HG03135 (cell line): ENCODE measurements at regions not wholly inside any gene's neighbourhood (a gene's known extent, or its start where the extent isn't known, plus 50 kb on each side); places are given as distances from the start of the nearest gene placed in this dataset.
"Not testable (repeated sequence)": the region's sequence is repeated elsewhere in the genome, so short reads cannot be mapped to it uniquely, and the experiment has no call there.

Experiments used
- ATAC-seq: cut with Tn5 transposase; IDR thresholded peaks from one replicate; pipeline ENCODE4 v1.9.1; 2021; ENCODE audit warnings: mild to moderate bottlenecking, moderate library complexity; ENCODE audit not compliant: unreplicated experiment

DNA sequence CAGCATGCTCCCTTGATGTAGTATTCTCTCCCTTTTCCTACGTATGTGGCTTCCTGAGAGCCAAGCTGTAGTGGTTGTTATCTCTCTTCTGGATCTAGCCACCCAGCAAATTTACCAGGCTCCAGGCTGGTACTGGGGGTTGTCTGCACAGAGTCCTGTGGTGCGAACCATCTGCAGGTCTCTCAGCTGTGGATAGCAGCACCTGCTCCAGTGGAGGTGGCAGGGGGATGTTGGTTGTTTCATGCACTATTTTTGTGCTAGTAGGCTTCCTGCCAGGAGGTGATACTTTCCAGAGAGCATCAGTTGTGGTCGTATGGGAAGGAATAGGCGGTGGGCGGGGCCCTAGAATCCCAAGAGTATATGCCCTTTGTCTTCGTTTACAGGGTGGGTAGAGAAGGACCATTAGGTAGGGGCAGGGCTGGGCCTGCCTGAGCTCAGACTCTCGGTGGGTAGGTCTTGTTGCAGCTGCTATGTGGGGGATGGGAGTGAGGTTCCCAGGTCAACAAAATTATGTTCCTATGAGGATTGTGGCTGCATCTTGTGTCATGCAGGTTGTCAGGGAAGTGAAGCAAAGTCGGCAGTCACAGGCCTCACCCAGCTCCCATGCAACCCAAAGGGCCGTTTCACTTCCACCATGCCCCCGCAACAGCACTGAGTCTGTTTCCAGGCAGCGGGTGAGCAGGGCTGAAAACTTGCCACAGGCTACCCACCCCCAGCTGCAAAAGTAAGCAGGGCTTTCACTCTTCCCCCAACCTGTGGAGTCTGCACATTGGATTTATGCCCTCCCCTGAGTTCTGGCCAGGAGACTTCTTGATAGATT, 1139.5 kb downstream of the BCL11A start:
- no peak for ATAC-seq

DNA sequence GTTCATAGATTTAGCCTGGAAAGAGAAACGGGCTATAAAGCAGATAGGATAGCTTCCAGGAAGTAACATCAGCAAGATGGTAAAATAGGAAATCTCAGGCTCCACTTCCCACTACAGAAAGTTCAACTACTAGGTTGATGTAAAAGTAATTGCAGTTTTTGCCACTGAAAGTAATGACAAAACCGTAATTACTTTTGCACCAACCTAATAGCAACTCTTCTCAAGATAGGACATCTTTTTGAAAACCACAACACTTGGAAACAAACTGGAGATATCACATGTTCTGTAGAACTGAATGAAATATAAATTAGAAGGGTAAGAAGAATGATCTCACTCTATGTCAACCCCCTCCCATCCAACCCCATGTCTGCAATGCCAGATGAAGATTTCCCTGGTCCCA, 1154.3 kb downstream of the BCL11A start:
- no peak for ATAC-seq

DNA sequence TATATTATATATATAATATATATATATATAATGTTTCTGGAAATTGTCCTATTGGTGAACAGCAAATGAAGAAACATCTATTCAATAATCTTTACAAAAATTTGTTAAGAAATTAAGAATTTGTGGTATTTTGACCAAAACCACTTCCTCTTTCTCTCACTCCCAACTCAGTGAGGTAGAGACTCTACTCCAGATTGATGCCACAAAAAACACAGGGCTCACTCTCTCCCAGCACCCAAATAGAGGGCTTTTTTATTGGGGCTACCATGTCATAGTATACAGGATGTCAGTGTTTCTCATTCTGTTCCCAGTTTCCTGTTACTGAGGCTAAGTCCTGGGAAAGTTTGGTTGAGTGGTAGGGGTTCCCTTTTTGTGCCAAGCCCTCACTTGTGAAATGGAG, 1155.4 kb downstream of the BCL11A start:
- ATAC-seq = no peak

DNA sequence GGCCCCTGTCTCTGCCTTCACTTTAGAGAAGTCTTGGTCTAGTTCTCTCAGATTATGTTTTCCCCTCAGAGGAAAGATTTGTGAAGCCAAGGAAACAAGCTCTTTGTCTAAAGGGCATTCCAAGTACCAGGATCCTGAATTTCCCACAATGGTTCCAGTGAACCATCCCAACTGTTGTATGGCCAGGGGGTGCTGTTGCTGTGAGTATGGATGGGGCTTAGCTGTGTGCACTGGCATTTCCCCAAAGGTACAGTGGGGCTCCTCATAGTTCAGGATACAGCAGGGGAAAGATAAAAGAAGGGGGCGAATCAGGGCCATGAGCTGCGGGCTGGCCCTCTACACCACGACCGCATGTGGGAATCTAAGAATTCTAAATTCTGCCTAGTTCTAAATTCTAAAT, 1154.0 kb upstream of the FANCL start:
- no peak for ATAC-seq

DNA sequence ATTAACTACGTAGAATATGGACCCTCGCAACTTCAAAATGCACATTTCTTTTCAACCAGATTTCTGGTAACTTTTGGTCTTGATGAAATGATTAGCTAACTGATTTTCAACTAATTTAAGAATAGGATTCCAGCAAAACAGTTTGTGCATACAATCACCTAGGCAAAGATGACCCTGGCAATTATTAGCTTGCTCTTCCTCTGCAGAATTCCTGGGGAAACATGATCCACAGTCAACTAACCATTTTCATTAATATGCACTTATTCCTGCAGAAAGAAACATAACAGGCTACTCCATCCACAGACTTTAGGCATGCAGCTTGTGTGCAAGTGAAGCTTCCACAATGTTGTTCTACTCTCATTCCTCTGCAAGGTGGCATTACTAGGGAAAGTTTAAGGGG, 1150.8 kb upstream of the FANCL start:
- no peak for ATAC-seq

DNA sequence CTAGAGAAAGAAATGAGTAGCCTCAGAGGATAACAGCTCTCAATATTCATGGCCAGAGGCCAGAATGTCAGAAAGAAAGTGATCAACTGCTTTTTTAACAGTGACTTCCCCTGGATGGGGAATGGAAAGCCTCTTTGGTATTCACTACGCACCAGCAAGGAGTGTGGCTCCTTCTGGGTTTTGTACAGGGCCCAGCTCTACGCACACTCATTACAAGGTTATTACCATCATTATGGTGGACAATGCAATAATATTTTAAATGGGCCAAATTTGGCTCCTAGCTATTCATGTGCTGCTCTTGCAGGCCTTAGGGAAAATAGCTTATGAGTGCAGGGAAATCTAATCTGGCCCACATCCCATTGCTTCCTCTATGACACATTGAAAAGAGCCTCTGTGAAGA, 1149.5 kb upstream of the FANCL start:
- ATAC-seq = no peak

DNA sequence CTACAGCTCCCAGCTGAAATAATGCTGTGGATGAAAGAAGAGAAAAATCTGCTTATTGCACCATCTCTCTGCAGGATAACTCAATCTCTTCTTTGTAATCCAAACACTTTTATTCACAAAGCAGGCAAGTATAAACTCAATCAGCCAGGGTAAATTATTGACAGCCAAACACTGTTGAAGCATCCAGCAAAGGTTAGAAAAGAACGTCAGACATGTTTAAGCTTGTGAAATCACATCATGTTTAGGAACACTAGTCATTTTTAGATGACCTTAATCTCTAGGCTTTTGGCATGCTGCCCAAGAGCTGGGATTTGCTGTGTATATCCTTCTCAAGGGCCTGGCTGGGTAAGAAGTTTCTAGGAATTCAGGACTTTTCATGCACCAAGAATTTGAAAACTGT, 1148.1 kb upstream of the FANCL start:
- no peak for ATAC-seq

DNA sequence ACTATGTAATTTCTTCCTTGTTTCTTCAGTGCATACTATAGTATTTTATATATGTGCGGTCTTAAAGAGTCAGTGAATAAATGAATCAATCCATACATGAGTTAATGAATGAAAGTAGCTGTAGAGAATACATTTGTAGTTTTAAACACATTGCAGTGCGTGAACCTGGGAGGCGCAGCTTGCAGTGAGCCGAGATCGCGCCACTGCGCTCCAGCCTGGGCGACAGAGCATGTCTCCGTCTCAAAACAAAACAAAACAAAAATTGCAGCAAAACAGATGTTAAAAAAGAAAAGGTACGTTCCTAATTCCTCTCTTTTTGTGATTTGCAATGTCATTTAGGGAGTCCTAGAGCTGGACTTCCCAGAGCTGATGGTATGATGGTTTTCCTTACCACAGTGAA, 1144.8 kb upstream of the FANCL start:
- ATAC-seq = no peak

DNA sequence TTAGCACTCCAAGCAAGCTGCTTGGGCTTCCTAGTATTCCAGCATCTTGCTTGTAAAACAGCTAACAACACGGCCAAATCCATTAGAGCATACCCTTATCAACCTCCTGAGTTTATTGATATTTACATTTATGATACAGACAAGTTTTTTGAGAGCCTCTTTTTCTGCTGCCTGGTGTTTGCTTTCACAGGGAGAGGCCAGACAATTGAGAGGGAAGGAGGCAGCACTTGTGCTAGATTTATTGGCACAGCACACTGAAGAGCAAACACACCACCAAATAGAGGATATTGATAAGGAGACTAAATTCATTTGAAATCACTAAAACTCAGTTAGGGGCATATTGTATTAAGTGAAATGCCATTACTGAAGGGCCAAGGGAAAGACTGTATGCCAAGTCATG, 1142.3 kb upstream of the FANCL start:
- no peak for ATAC-seq

DNA sequence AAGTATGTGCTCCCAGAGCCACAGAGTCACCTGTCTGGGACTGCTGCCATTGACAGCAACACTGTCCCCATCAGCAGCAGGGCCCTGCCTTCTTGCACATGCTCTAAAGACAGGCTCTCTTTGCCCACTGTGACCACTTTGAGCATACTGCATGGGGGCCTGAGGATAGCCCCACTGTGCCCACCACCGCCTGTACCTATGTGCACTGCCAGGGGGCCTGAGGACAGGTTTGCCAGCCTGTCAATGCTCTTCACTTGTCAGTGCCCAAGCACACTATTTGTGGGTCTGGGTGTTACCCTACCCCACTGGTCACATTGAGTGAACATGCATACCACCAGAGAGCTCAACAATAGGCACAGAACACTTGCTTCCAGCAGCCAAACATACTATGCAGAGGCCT, 1137.0 kb upstream of the FANCL start:
- ATAC-seq = no peak

DNA sequence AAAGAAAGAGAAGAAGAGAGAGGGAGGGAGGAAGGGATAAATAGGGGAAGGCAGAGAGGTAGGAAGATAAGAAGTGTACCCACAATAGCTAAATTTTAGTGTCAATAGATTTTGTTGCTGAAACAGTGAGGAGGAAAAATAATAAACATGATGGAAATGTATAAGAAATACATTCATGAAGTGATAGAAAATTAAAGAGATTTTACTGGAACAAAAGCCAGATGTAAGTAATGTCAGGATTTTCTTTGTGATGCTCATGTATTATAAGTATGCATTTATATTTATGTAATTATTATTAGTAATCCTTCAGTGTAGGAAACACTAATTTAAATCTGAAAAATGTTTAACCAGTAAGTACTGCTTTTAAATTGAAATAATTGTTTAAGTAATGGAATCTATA, 1125.2 kb upstream of the FANCL start:
- no peak for ATAC-seq

DNA sequence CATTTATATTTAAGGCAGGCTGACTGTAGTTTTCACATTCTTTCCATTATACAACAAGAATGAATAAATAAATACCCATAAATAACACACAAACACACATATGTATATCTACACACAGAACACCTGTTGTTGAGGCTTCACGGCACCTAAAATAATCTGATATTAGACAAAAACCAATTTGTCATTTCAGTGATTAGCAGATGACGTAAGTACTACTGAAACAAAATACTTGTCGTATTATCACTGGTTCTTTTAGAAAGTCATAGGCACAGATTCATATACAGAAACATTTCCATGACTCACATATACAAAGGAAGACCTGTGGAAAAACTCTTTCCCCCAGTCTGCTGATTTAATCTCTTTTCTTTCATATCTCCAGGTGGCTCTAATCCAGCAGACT, 1113.4 kb upstream of the FANCL start:
- no peak for ATAC-seq

DNA sequence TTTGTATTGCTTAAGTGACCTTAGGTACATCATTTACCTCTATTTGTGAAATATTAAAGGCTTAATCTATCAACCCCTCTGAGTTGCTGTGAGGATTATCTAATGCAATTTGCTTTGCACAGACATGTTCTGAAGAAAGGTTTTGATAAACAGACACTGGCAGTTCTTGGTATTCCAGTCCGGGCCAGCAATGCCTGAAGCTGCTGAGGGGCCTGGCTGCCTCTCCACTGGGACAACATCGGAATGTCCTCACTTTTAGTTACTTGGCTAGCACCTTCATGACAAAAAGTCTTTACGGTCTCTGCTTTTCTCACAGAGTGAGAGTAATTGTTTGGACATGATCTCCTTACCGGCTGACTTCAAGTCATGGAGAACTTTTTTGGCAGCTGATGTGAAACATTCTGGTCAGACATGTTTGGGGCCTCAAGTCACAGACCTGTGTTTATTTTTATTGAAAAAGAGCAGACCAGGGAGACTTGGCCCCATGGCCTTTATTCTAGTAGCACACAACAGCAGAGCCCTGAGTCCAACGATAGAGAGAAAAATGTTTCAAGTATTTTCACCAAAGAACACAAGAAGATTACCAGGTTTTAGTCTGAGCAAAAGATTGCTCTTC, 1112.3 kb upstream of the FANCL start:
- ATAC-seq = no peak

DNA sequence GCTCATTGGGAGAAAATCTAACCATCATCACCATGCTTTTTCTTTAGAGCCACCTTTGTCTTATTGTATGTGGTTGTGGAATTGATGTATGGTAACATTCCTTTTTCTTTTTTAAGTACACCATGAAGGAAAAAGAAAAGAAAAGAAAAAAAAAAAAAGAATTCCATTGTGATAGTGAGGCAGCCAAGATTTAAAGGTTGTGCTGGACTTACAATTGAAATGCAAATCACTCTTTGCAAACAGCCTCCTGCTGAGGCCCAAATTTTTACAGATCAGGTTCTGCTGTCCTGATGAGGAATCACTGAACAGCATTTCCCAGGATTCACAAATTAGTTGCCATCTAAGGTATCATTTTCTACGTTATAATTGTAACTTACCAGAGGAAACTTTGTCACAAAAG, 1101.0 kb upstream of the FANCL start:
- no peak for ATAC-seq

DNA sequence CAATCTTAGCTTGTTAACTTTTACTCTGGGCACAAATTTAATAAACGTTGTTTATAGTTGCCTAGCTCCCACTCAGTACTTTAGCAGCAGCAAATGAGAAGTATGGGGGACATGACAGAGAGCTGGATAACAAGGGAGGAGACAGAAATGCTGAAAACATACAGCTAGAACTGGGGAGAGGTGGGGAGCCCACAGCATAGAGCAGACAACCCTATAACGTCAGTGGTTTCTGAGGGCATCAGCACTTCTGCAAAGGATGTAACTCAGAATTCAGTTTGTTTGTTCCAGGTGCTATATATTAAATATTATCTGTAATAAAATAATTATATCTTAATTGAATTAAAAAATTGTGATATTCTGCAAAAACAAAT, 1098.7 kb upstream of the FANCL start:
- no peak for ATAC-seq

DNA sequence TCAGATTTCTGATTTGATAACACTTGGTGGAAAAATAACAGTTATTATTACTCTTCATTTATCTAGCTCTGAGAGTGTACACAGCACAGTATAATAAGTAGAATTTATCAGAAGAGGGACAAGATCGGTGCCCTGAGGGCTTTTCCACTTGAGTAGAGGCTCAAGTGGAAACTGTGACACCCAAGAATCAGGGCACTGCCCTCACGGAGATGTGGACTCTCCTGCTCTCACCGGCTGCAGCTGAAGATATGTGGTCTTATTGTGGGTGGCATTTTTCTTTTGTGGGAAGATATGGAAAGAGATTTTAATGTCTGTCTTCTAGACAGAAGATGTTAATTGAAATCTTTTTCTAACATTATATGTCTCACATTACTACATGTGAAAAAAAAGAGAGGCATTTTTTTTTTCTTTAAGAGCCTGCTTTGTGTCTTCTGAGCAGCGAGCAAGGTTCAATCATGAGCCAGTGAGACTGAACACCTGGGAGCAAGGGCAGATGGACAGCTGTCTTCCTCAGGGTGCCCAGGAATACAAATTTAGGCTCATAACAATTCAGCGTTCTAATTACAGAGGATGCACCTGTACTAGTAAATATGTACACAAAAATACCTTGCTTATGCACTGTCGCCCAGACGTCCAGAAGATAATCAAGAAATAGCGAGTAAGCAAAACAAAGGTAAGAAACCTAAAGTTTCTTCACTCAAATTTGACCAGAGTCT, 1098.2 kb upstream of the FANCL start:
- ATAC-seq = no peak

DNA sequence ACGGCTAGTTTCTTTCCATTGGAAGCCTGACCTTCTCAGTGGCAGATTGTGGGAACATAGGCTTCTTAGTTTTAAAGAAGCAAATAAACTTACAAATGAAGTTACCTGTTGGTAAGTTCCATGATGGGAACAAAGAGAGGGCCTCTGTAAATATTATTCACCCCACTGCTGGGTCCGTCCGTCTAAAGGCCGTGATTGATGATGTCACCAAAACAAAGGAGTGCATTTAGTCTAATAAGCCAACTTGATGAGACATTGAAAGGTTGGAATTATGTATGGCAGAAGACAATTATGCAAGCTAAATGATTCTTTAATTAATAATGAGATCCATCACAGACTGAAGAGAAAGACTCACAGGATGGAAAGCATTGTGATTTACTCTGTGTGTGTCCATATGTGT, 1091.9 kb upstream of the FANCL start:
- no peak for ATAC-seq

DNA sequence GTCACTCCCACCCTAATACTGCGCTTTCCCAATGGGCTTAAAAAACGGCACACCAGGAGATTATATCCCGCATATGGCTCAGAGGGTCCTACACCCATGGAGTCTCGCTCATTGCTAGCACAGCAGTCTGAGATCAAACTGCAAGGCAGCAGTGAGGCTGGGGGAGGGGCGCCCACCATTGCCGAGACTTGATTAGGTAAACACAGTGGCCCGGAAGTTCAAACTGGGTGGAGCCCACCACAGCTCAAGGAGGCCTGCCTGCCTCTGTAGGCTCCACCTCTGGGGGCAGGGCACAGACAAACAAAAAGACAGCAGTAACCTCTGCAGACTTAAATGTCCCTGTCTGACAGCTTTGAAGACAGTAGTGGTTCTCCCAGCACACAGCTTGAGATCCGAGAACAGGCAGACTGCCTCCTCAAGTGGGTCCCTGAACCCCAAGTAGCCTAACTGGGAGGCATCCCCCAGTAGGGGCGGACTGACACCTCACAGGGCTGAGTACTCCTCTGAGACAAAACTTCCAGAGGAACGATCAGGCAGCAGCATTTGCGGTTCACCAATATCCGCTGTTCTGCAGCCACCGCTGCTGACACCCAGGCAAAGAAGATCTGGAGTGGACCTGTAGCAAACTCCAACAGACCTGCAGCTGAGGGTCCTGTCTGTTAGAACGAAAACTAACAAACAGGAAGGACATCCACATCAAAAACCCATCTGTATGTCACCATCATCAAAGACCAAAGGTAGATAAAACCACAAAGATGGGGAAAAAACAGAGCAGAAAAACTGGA, 1085.6 kb upstream of the FANCL start:
- ATAC-seq = not testable (repeated sequence)

DNA sequence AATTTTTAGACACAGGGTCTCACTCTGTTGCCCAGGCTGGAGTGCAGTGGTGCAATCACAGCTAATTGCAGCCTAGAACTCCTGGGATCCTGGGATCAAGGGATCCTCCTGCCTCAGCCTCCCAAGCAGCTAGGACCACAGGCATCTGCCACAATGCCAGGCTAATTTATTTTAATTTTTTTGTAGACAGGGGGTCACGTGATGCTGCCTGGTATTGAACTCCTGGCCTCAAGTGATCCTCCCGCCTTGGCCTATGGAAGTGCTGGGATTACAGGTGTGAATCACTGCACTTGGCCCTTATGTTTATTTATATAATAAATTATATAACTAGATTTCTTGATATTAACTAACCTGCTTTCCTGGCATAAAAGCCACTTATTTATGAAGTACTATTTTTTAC, 1081.7 kb upstream of the FANCL start:
- ATAC-seq = no peak

DNA sequence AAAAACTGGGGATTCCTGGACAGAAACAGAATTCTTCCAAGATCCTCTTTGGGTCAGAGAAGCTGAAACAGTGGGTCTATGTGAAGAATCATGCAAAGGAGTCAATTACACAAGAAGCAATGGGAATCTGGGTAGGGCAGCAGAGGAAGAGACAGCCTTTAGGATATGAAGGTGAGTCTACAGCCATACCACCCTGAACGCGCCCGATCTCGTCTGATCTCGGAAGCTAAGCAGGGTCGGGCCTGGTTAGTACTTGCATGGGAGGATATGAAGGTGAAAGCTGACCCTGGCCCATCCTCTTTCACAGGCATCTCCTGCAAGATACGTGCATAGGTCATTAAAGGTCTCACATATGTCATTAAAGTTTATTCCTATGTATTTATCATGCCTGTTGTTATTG, 1080.9 kb upstream of the FANCL start:
- no peak for ATAC-seq

DNA sequence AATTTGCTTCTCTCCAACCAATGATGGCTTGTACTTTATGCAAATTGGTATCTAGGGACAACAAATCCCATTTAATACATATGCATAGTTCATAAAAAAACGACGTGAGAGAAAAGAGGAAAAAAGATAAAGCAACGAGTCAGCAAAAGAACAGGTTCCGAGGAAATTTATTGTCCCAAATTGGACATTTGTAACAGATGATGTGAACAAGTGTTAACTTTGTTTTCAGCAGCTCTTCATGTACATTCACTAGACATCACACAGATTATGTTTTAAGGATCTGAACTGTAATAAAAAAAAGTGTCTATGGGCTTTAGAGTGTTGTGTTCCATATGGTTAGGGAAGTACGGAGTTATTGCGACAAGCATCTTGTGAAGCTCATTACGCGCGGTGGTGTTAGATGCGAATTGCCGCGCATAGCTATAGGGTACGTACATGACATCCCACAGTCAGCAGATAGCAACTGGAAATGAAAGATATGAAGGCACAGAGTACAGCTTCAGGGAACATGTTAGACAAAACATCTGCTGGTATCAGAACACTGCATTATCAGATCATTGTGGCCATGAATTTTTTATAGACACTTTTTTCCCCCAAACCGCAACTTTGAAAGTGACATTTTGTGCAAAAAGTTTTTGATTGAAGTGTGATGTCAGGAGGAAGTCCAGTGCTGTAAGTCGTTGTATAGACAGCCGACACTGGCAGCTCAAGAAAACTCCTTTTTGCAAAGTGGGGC, 1073.1 kb upstream of the FANCL start:
- ATAC-seq = no peak
